GM21576 (cell line): ENCODE measurements at regions not wholly inside any gene's neighbourhood (a gene's known extent, or its start where the extent isn't known, plus 50 kb on each side); places are given as distances from the start of the nearest gene placed in this dataset.
"Not testable (repeated sequence)": the region's sequence is repeated elsewhere in the genome, so short reads cannot be mapped to it uniquely, and the experiment has no call there.

Source experiments
- ATAC-seq: cut with Tn5 transposase; IDR thresholded peaks from one replicate; pipeline ENCODE4 v1.9.1; 2021; ENCODE audit warnings: mild to moderate bottlenecking, moderate library complexity; ENCODE audit not compliant: unreplicated experiment

GRCh38 chrX:1140236-1140681 lies 72.2 kb downstream of the CRLF2 start:
- ATAC-seq: no peak

- ATAC-seq: no peak
These were observed 73.3 kb downstream of the CRLF2 start for GRCh38 chrX:1139185-1139500.

- ATAC-seq: no peak
These were observed 73.8 kb downstream of the CRLF2 start for GRCh38 chrX:1138476-1139184.

GRCh38 chrX:1137531-1137930 lies 74.9 kb downstream of the CRLF2 start:
- ATAC-seq: no peak

GRCh38 chrX:1136582-1136981 lies 75.9 kb downstream of the CRLF2 start:
- not testable (repeated sequence) for ATAC-seq

GRCh38 chrX:1134976-1135375 lies 77.5 kb downstream of the CRLF2 start:
- no peak for ATAC-seq

- ATAC-seq: no peak
These were observed 78.3 kb downstream of the CRLF2 start for GRCh38 chrX:1134156-1134555.

- ATAC-seq: no peak
These were observed 85.7 kb downstream of the CRLF2 start for GRCh38 chrX:1126738-1127137.

GRCh38 chrX:1124531-1124930 lies 87.9 kb downstream of the CRLF2 start:
- ATAC-seq: no peak

GRCh38 chrX:1122851-1123250 lies 89.6 kb downstream of the CRLF2 start:
- ATAC-seq: not testable (repeated sequence)

GRCh38 chrX:1119275-1119674 lies 93.2 kb downstream of the CRLF2 start:
- no peak for ATAC-seq

- no peak for ATAC-seq
These were observed 93.8 kb downstream of the CRLF2 start for GRCh38 chrX:1118572-1119199.

- ATAC-seq: not testable (repeated sequence)
These were observed 97.0 kb downstream of the CRLF2 start for GRCh38 chrX:1115411-1115810.

GRCh38 chrX:1112321-1112720 lies 100.1 kb downstream of the CRLF2 start:
- ATAC-seq: no peak

- no peak for ATAC-seq
These were observed 100.7 kb downstream of the CRLF2 start for GRCh38 chrX:1111601-1112300.

- no peak for ATAC-seq
These were observed 102.8 kb downstream of the CRLF2 start for GRCh38 chrX:1109580-1110119.

GRCh38 chrX:1108501-1109445 lies 103.7 kb downstream of the CRLF2 start:
- no peak for ATAC-seq

- ATAC-seq: no peak
These were observed 105.8 kb downstream of the CRLF2 start for GRCh38 chrX:1106478-1107210.

GRCh38 chrX:1105671-1106419 lies 106.6 kb downstream of the CRLF2 start:
- no peak for ATAC-seq
